CD14-positive monocyte (primary cell): ENCODE measurements at regions not wholly inside any gene's neighbourhood (a gene's known extent, or its start where the extent isn't known, plus 50 kb on each side); places are given as distances from the start of the nearest gene placed in this dataset.

Experiments
- DNase-seq, 3 donors: peaks; one replicate each; pipeline ENCODE4 v3.0.0-alpha.2; 2011 to 2022
- H2AFZ ChIP-seq: 2 replicates; pipeline ENCODE4 v1.6.0; 2012; ENCODE audit warnings: mild to moderate bottlenecking, low read depth, low read length, inconsistent platforms; ENCODE audit not compliant: insufficient read depth, poor library complexity, severe bottlenecking
- H3K27ac ChIP-seq, 2 donors: 1 replicate in 1 of 2; 2 replicates in 1 of 2; pipeline ENCODE4 v1.5.1; 2012 to 2013; ENCODE audit warnings: low read length in 2 of 2, control low read depth in 1 of 2, inconsistent platforms in 1 of 2, low read depth in 1 of 2, mild to moderate bottlenecking in 1 of 2
- H3K27me3 ChIP-seq, 2 donors: one replicate each; pipeline versions ENCODE4 v1.6.0 to v1.6.1; 2011 to 2013; ENCODE audit warnings: low read length in 2 of 2; ENCODE audit not compliant: control insufficient read depth in 2 of 2, insufficient read depth in 2 of 2
- H3K36me3 ChIP-seq, 2 donors: replicated peaks in 1 of 2; 1 replicate in 1 of 2; 2 replicates in 1 of 2; pipeline versions ENCODE4 v1.5.1 to v1.6.1; 2012 to 2013; ENCODE audit warnings: low read length in 2 of 2, control low read depth in 1 of 2, inconsistent platforms in 1 of 2, mild to moderate bottlenecking in 1 of 2; ENCODE audit not compliant: insufficient read depth in 2 of 2, control insufficient read depth in 1 of 2
- H3K4me1 ChIP-seq, 2 donors: 1 replicate in 1 of 2; 2 replicates in 1 of 2; pipeline versions ENCODE4 v1.5.1 to v1.6.1; 2012 to 2013; ENCODE audit warnings: low read length in 2 of 2, control low read depth in 1 of 2, inconsistent platforms in 1 of 2, mild to moderate bottlenecking in 1 of 2, moderate library complexity in 1 of 2; ENCODE audit not compliant: insufficient read depth in 2 of 2, control insufficient read depth in 1 of 2
- H3K4me2 ChIP-seq: replicated peaks from 2 replicates; pipeline ENCODE3; 2012; ENCODE audit warnings: low read length, moderate library complexity, mild to moderate bottlenecking; ENCODE audit not compliant: poor library complexity, severe bottlenecking; ENCODE audit errors: extremely low read depth
- H3K4me3 ChIP-seq, 3 experiments: fragments of 200-600 bp in 1 of 3; sonication (generic) in 1 of 3; replicated peaks in 1 of 3; 1 replicate in 2 of 3; 2 replicates in 1 of 3; pipeline ENCODE4 v1.5.1; 2011 to 2013; ENCODE audit warnings: low read length in 3 of 3, mild to moderate bottlenecking in 3 of 3, control low read depth in 2 of 3, low read depth in 2 of 3, inconsistent platforms in 1 of 3, moderate library complexity in 1 of 3
- H3K79me2 ChIP-seq: 2 replicates; pipeline ENCODE4 v1.6.0; 2012; ENCODE audit warnings: mild to moderate bottlenecking, control low read depth, inconsistent platforms, low read length, moderate library complexity; ENCODE audit not compliant: insufficient read depth
- H3K9ac ChIP-seq: 2 replicates; pipeline ENCODE4 v1.6.0; 2017; ENCODE audit warnings: low read length, mild to moderate bottlenecking; ENCODE audit not compliant: insufficient read depth, poor library complexity, severe bottlenecking
- H3K9me3 ChIP-seq, 2 donors: replicated peaks in 1 of 2; 1 replicate in 1 of 2; 2 replicates in 1 of 2; pipeline versions ENCODE4 v1.5.1 to v1.6.1; 2012 to 2013; ENCODE audit warnings: low read length in 2 of 2, control low read depth in 1 of 2; ENCODE audit not compliant: control insufficient read depth in 1 of 2, insufficient read depth in 1 of 2
- H4K20me1 ChIP-seq: 2 replicates; pipeline ENCODE4 v1.6.0; 2012; ENCODE audit warnings: mild to moderate bottlenecking, low read length, control low read depth, moderate library complexity; ENCODE audit not compliant: insufficient read depth
- H3K27ac Mint-ChIP-seq, 7 donors: one replicate each; pipeline ENCODE4 v1.8.0; 2020; ENCODE audit warnings: mild to moderate bottlenecking in 7 of 7, mixed read lengths in 7 of 7, moderate library complexity in 6 of 7, inconsistent platforms in 2 of 7
- H3K27me3 Mint-ChIP-seq, 3 donors: one replicate each; pipeline ENCODE4 v1.8.0; 2021 to 2022; ENCODE audit warnings: low read depth in 3 of 3, mild to moderate bottlenecking in 3 of 3, mixed read lengths in 3 of 3, moderate library complexity in 3 of 3, inconsistent platforms in 1 of 3
- H3K36me3 Mint-ChIP-seq, 2 donors: one replicate each; pipeline ENCODE4 v1.8.0; 2020; ENCODE audit warnings: mixed read lengths in 2 of 2, inconsistent platforms in 1 of 2, mild to moderate bottlenecking in 1 of 2
- H3K4me1 Mint-ChIP-seq: one replicate; pipeline ENCODE4 v1.8.0; 2020; ENCODE audit warnings: mild to moderate bottlenecking, mixed read lengths
- H3K4me3 Mint-ChIP-seq, 2 donors: one replicate each; pipeline ENCODE4 v1.8.0; 2020; ENCODE audit warnings: mild to moderate bottlenecking in 2 of 2, mixed read lengths in 2 of 2, moderate library complexity in 1 of 2
- H3K9me3 Mint-ChIP-seq, 7 donors: one replicate each; pipeline ENCODE4 v1.8.0; 2020 to 2022; ENCODE audit warnings: mixed read lengths in 7 of 7, mild to moderate bottlenecking in 6 of 7, moderate library complexity in 6 of 7, inconsistent platforms in 2 of 7
- CTCF ChIP-seq: fragments of 200-600 bp; IDR thresholded peaks from one replicate; pipeline ENCODE4 v1.8.0; 2022; ENCODE audit warnings: antibody characterized with exemption, mild to moderate bottlenecking
- WGBS: methylation state at CpG from one replicate; pipeline ENCODE4 v1.1.5; 2013; ENCODE audit warnings: missing lambda C conversion rate; ENCODE audit not compliant: insufficient coverage; 5-methylcytosine and 5-hydroxymethylcytosine counted together
- intact Hi-C, 2 donors: fragments of 100-400 bp; cut with micrococcal nuclease; formaldehyde crosslinking; loops; one replicate each; pipeline versions ENCODE4 v1.15.0 to v1.15.1; 2023

- H4K20me1 ChIP-seq, result no peaks in the 10 kb centered on the region
- H2AFZ ChIP-seq, result peak overlapping the region; percentile 70
- peak overlapping the region; percentile 68 to 94 (median 90) for H3K27ac Mint-ChIP-seq
- no peak for TF ChIP-seq CTCF
- peaks cover 0 to 2% (median 0%) of the 10 kb centered on the region in 3 donors for H3K27me3 Mint-ChIP-seq
- peaks cover 47% of the 10 kb centered on the region for H3K4me1 Mint-ChIP-seq
- peak overlapping the region; percentile 82 to 86 for H3K27ac ChIP-seq
- peak overlapping the region; percentile 6 for H3K9ac ChIP-seq
- H3K36me3 Mint-ChIP-seq, result no peaks in the 10 kb centered on the region
- DNase-seq, result peak; percentile 46 to 69 (median 52)
- peak overlapping the region; percentile 1 to 72 for H3K4me3 Mint-ChIP-seq
- no peaks in the 10 kb centered on the region for H3K79me2 ChIP-seq
- H3K4me1 ChIP-seq, result peaks cover 48% of the 10 kb centered on the region in 2 donors
- H3K4me2 ChIP-seq, result peak overlapping the region; percentile 56
- intact Hi-C loops, result no loop called here
- H3K27me3 ChIP-seq, result no peaks in the 10 kb centered on the region
- H3K36me3 ChIP-seq, result no peaks in the 10 kb centered on the region
- peak overlapping the region in 1 of 3 experiments; percentile 56 for H3K4me3 ChIP-seq
- 40% methylated on average over 2 of the region's 6 CpGs for WGBS
- peaks cover 0 to 9% of the 10 kb centered on the region in 2 donors for H3K9me3 ChIP-seq
- H3K9me3 Mint-ChIP-seq, result peaks cover 0 to 10% (median 4%) of the 10 kb centered on the region in 7 donors
Measured at GRCh38 chr13:33743438-33744368, 74.2 kb upstream of the RFC3 start.

- Histone ChIP-seq H3K27me3 (no peaks in the 10 kb centered on the region), H3K4me1 (peaks cover 41 to 42% of the 10 kb centered on the region in 2 donors), H3K9ac (peak overlapping the region; percentile 6), H3K4me3 (peak overlapping the region in 1 of 3 experiments; percentile 56), H3K9me3 (peaks cover 0 to 9% of the 10 kb centered on the region in 2 donors), H3K27ac (peak overlapping the region; percentile 82 to 86), H3K36me3 (no peaks in the 10 kb centered on the region), H3K79me2 (no peaks in the 10 kb centered on the region), H2AFZ (peak overlapping the region; percentile 70), H3K4me2 (peak overlapping the region; percentile 56), H4K20me1 (no peaks in the 10 kb centered on the region)
- Mint-ChIP-seq H3K36me3 (no peaks in the 10 kb centered on the region), H3K27ac (peak overlapping the region; percentile 68 to 94 (median 90)), H3K9me3 (peaks cover 0 to 10% (median 4%) of the 10 kb centered on the region in 7 donors), H3K27me3 (peaks cover 0 to 5% (median 0%) of the 10 kb centered on the region in 3 donors), H3K4me1 (peaks cover 37% of the 10 kb centered on the region), H3K4me3 (no peak overlapping the region)
- intact Hi-C loops, result no loop called here
- no CpG with 5 or more reads among the region's 3 CpGs for WGBS
- no peak for TF ChIP-seq CTCF
- DNase-seq, result no peak
Measured at GRCh38 chr13:33744589-33745369, 73.2 kb upstream of the RFC3 start.
